GM18867 (cell line): ENCODE measurements at regions not wholly inside any gene's neighbourhood (a gene's known extent, or its start where the extent isn't known, plus 50 kb on each side); places are given as distances from the start of the nearest gene placed in this dataset.
"Not testable (repeated sequence)": the region's sequence is repeated elsewhere in the genome, so short reads cannot be mapped to it uniquely, and the experiment has no call there.

Source experiments
- ATAC-seq: cut with Tn5 transposase; IDR thresholded peaks from one replicate; pipeline ENCODE4 v1.9.1; 2021; ENCODE audit warnings: mild to moderate bottlenecking, moderate library complexity; ENCODE audit not compliant: unreplicated experiment

- no peak for ATAC-seq
Observed at GRCh38 chr6:179340-179950, 112.8 kb upstream of the DUSP22 start.

- ATAC-seq = not testable (repeated sequence)
Observed at GRCh38 chr6:180091-180694, 112.1 kb upstream of the DUSP22 start.

- ATAC-seq = peak; percentile 65
Observed at GRCh38 chr6:181049-181654, 111.1 kb upstream of the DUSP22 start.

GRCh38 chr6:183668-184067, 108.6 kb upstream of the DUSP22 start:
- ATAC-seq = no peak

GRCh38 chr6:184161-184700, 108.1 kb upstream of the DUSP22 start:
- ATAC-seq = no peak

- no peak for ATAC-seq
Observed at GRCh38 chr6:186340-186965, 105.8 kb upstream of the DUSP22 start.

GRCh38 chr6:187210-187861, 105.0 kb upstream of the DUSP22 start:
- ATAC-seq = no peak

- peak; percentile 70 for ATAC-seq
Observed at GRCh38 chr6:188821-189655, 103.2 kb upstream of the DUSP22 start.

GRCh38 chr6:189676-190075, 102.6 kb upstream of the DUSP22 start:
- ATAC-seq = peak; percentile 11

- no peak for ATAC-seq
Observed at GRCh38 chr6:190596-191395, 101.5 kb upstream of the DUSP22 start.

GRCh38 chr6:191487-192312, 100.6 kb upstream of the DUSP22 start:
- ATAC-seq = no peak

- no peak for ATAC-seq
Observed at GRCh38 chr6:192313-192664, 100.0 kb upstream of the DUSP22 start.

GRCh38 chr6:193180-193579, 99.1 kb upstream of the DUSP22 start:
- ATAC-seq = no peak

- ATAC-seq = no peak
Observed at GRCh38 chr6:193773-194310, 98.4 kb upstream of the DUSP22 start.

GRCh38 chr6:195861-196360, 96.4 kb upstream of the DUSP22 start:
- no peak for ATAC-seq

- no peak for ATAC-seq
Observed at GRCh38 chr6:196543-196942, 95.7 kb upstream of the DUSP22 start.

- no peak for ATAC-seq
Observed at GRCh38 chr6:203661-204060, 88.6 kb upstream of the DUSP22 start.

- ATAC-seq = no peak
Observed at GRCh38 chr6:206264-206663, 86.0 kb upstream of the DUSP22 start.
